Parathyroid adenoma (tissue), 2 donors: ENCODE measurements at regions not wholly inside any gene's neighbourhood (a gene's known extent, or its start where the extent isn't known, plus 50 kb on each side); places are given as distances from the start of the nearest gene placed in this dataset.
"Not testable (repeated sequence)": the region's sequence is repeated elsewhere in the genome, so short reads cannot be mapped to it uniquely, and the experiment has no call there.

Experiments used
- H2AFZ ChIP-seq: fragments of 300-600 bp; sonication (generic); one replicate; pipeline ENCODE4 v1.7.0; 2017; ENCODE audit warnings: antibody characterized with exemption, mild to moderate bottlenecking
- H3K27ac ChIP-seq: fragments of 300-600 bp; sonication (generic); one replicate; pipeline ENCODE4 v1.7.0; 2017
- H3K27me3 ChIP-seq: fragments of 300-600 bp; sonication (generic); one replicate; pipeline ENCODE4 v1.7.0; 2017; ENCODE audit warnings: low read length; ENCODE audit not compliant: control insufficient read depth, insufficient read depth
- H3K36me3 ChIP-seq: fragments of 300-600 bp; sonication (generic); one replicate; pipeline ENCODE4 v1.7.0; 2017; ENCODE audit warnings: low read length; ENCODE audit not compliant: control insufficient read depth, insufficient read depth
- H3K4me1 ChIP-seq: fragments of 300-600 bp; sonication (generic); one replicate; pipeline ENCODE4 v1.7.0; 2017; ENCODE audit warnings: control low read depth
- H3K4me2 ChIP-seq: fragments of 300-600 bp; sonication (generic); one replicate; pipeline ENCODE4 v1.7.0; 2017; ENCODE audit warnings: low read length
- H3K4me3 ChIP-seq: fragments of 300-600 bp; sonication (generic); one replicate; pipeline ENCODE4 v1.7.0; 2017; ENCODE audit warnings: low read depth, low read length
- H3K79me2 ChIP-seq: fragments of 300-600 bp; sonication (generic); one replicate; pipeline ENCODE4 v1.7.0; 2017; ENCODE audit warnings: control low read depth
- H3K9ac ChIP-seq: fragments of 300-600 bp; sonication (generic); one replicate; pipeline ENCODE4 v1.7.0; 2017; ENCODE audit warnings: mild to moderate bottlenecking
- H3K9me3 ChIP-seq: fragments of 300-600 bp; sonication (generic); one replicate; pipeline ENCODE4 v1.7.0; 2017; ENCODE audit warnings: low read length; ENCODE audit not compliant: control insufficient read depth
- CTCF ChIP-seq: fragments of 300-600 bp; sonication (generic); IDR thresholded peaks from one replicate; pipeline ENCODE4 v1.7.0; 2017; ENCODE audit warnings: antibody characterized with exemption, mild to moderate bottlenecking
- donor health status: primary hyperparathyroidism.

- no peaks in the 10 kb centered on the region for H3K79me2 ChIP-seq
- no peak overlapping the region for H3K4me3 ChIP-seq
- no peaks in the 10 kb centered on the region for H3K27me3 ChIP-seq
- H2AFZ ChIP-seq, result no peak overlapping the region
- no peak overlapping the region for H3K27ac ChIP-seq
- H3K4me1 ChIP-seq, result no peaks in the 10 kb centered on the region
- no peak overlapping the region for H3K4me2 ChIP-seq
- H3K9me3 ChIP-seq, result no peaks in the 10 kb centered on the region
- H3K9ac ChIP-seq, result no peak overlapping the region
- H3K36me3 ChIP-seq, result no peaks in the 10 kb centered on the region
- TF ChIP-seq CTCF, result no peak
Observed at GRCh38 chr2:71962911-71963694, 184.6 kb downstream of the CYP26B1 start.

- no peaks in the 10 kb centered on the region for H3K9me3 ChIP-seq
- no peak overlapping the region for H2AFZ ChIP-seq
- H3K4me1 ChIP-seq, result no peaks in the 10 kb centered on the region
- no peaks in the 10 kb centered on the region for H3K36me3 ChIP-seq
- no peak overlapping the region for H3K4me3 ChIP-seq
- H3K79me2 ChIP-seq, result no peaks in the 10 kb centered on the region
- H3K27me3 ChIP-seq, result no peaks in the 10 kb centered on the region
- H3K27ac ChIP-seq, result no peak overlapping the region
- no peak overlapping the region for H3K4me2 ChIP-seq
- no peak overlapping the region for H3K9ac ChIP-seq
- no peak for TF ChIP-seq CTCF
Observed at GRCh38 chr2:71962350-71962749, 185.3 kb downstream of the CYP26B1 start.

- H3K27me3 ChIP-seq, result no peaks in the 10 kb centered on the region
- no peak overlapping the region for H3K4me3 ChIP-seq
- H2AFZ ChIP-seq, result no peak overlapping the region
- no peak overlapping the region for H3K4me2 ChIP-seq
- no peaks in the 10 kb centered on the region for H3K79me2 ChIP-seq
- H3K9me3 ChIP-seq, result no peaks in the 10 kb centered on the region
- no peak for TF ChIP-seq CTCF
- H3K36me3 ChIP-seq, result no peaks in the 10 kb centered on the region
- no peak overlapping the region for H3K27ac ChIP-seq
- H3K9ac ChIP-seq, result no peak overlapping the region
- H3K4me1 ChIP-seq, result no peaks in the 10 kb centered on the region
Observed at GRCh38 chr2:71961289-71962027, 186.2 kb downstream of the CYP26B1 start.

GRCh38 chr2:71959494-71959893 is 188.2 kb downstream of the CYP26B1 start:
- H3K9ac ChIP-seq, result no peak overlapping the region
- H3K9me3 ChIP-seq, result no peaks in the 10 kb centered on the region
- no peak overlapping the region for H3K27ac ChIP-seq
- H3K4me2 ChIP-seq, result no peak overlapping the region
- H3K79me2 ChIP-seq, result no peaks in the 10 kb centered on the region
- no peaks in the 10 kb centered on the region for H3K36me3 ChIP-seq
- H3K4me3 ChIP-seq, result no peak overlapping the region
- no peaks in the 10 kb centered on the region for H3K4me1 ChIP-seq
- H3K27me3 ChIP-seq, result no peaks in the 10 kb centered on the region
- no peak overlapping the region for H2AFZ ChIP-seq
- no peak for TF ChIP-seq CTCF

- not testable (repeated sequence) for H3K9ac ChIP-seq, H3K27me3 ChIP-seq, H3K4me3 ChIP-seq, H2AFZ ChIP-seq, H3K4me2 ChIP-seq, H3K36me3 ChIP-seq, H3K4me1 ChIP-seq, H3K27ac ChIP-seq, H3K9me3 ChIP-seq, H3K79me2 ChIP-seq
Observed at GRCh38 chr2:71958426-71958825, 189.2 kb downstream of the CYP26B1 start.
